Esophagus squamous epithelium (tissue), 4 donors: ENCODE measurements at regions not wholly inside any gene's neighbourhood (a gene's known extent, or its start where the extent isn't known, plus 50 kb on each side); places are given as distances from the start of the nearest gene placed in this dataset.

ENCODE experiments used
- POLR2A ChIP-seq, 4 donors: fragments of 450-650 bp; IDR thresholded peaks; one replicate each; pipeline ENCODE4 v1.6.1; 2017; ENCODE audit warnings: antibody characterized with exemption in 4 of 4, mild to moderate bottlenecking in 4 of 4, moderate library complexity in 3 of 4
- TF ChIP-seq, protein P1 (sequence below), 6 experiments: fragments of 450-650 bp in 4 of 6; fragments of 200-600 bp in 2 of 6; sonication (generic) in 2 of 6; IDR thresholded peaks; one replicate each; pipeline ENCODE4 v1.5.1; 2016 to 2019; ENCODE audit warnings: antibody characterized with exemption in 6 of 6, mild to moderate bottlenecking in 4 of 6, moderate library complexity in 4 of 6

GRCh38 chr3:56957522-56957921, 102.9 kb upstream of the SPATA12 start:
- TF ChIP-seq, protein P1, sequence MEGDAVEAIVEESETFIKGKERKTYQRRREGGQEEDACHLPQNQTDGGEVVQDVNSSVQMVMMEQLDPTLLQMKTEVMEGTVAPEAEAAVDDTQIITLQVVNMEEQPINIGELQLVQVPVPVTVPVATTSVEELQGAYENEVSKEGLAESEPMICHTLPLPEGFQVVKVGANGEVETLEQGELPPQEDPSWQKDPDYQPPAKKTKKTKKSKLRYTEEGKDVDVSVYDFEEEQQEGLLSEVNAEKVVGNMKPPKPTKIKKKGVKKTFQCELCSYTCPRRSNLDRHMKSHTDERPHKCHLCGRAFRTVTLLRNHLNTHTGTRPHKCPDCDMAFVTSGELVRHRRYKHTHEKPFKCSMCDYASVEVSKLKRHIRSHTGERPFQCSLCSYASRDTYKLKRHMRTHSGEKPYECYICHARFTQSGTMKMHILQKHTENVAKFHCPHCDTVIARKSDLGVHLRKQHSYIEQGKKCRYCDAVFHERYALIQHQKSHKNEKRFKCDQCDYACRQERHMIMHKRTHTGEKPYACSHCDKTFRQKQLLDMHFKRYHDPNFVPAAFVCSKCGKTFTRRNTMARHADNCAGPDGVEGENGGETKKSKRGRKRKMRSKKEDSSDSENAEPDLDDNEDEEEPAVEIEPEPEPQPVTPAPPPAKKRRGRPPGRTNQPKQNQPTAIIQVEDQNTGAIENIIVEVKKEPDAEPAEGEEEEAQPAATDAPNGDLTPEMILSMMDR (IDR thresholded peaks at IDR 0.05) = no peak
- TF ChIP-seq POLR2A (IDR thresholded peaks at IDR 0.05) = no peak
